A673 (cell line): ENCODE measurements at regions not wholly inside any gene's neighbourhood (a gene's known extent, or its start where the extent isn't known, plus 50 kb on each side); places are given as distances from the start of the nearest gene placed in this dataset.

Experiments
- BruUV-seq: library from RNA; stranded (reverse); fragments of 400-500 nt; replicated peaks from 2 replicates; lab custom pipeline; 2021; lab: Mats Ljungman, UMichigan
- CTCF ChIA-PET: fragments of 300-600 bp; sonication (Branson Sonifier 250); formaldehyde crosslinking; loops from one replicate; lab custom pipeline; 2022; ENCODE audit warnings: antibody characterized with exemption; lab: Charles Lee
- POLR2A ChIA-PET: fragments of 300-600 bp; sonication (Branson Sonifier 250); formaldehyde crosslinking; loops from one replicate; lab custom pipeline; 2022; ENCODE audit warnings: antibody characterized with exemption; ENCODE audit not compliant: low non-redundant PET; lab: Charles Lee
- DNase-seq: peaks from one replicate; pipeline ENCODE4 v3.0.0-alpha.2; 2015; ENCODE audit warnings: low spot score
- H3K27ac ChIP-seq: fragments of 200-600 bp; sonication (generic); 2 replicates; pipeline ENCODE4 v1.5.1; 2016; ENCODE audit warnings: mixed run types, low read depth, mild to moderate bottlenecking, mixed read lengths, antibody characterized with exemption, low read length; ENCODE audit not compliant: poor library complexity, severe bottlenecking
- H3K27me3 ChIP-seq: fragments of 200-600 bp; sonication (generic); replicated peaks from 2 replicates; pipeline ENCODE4 v1.6.1; 2017; ENCODE audit warnings: mixed run types, low read depth, mild to moderate bottlenecking, mixed read lengths, antibody characterized with exemption, low read length; ENCODE audit not compliant: insufficient read depth, poor library complexity
- H3K36me3 ChIP-seq: fragments of 200-600 bp; sonication (generic); 2 replicates; pipeline ENCODE4 v1.6.1; 2016; ENCODE audit warnings: mixed run types, mild to moderate bottlenecking, mixed read lengths, antibody characterized with exemption, low read length; ENCODE audit not compliant: insufficient read depth, poor library complexity, severe bottlenecking
- H3K4me1 ChIP-seq: fragments of 200-600 bp; sonication (generic); 2 replicates; pipeline ENCODE4 v1.6.1; 2017; ENCODE audit warnings: mixed run types, mild to moderate bottlenecking, mixed read lengths, antibody characterized with exemption, low read length; ENCODE audit not compliant: insufficient read depth, poor library complexity, severe bottlenecking
- H3K4me3 ChIP-seq: fragments of 200-600 bp; sonication (generic); 2 replicates; pipeline ENCODE4 v1.5.1; 2016; ENCODE audit warnings: low read depth, mixed run types, mild to moderate bottlenecking, mixed read lengths, low read length; ENCODE audit not compliant: poor library complexity, severe bottlenecking
- H3K9me3 ChIP-seq: fragments of 200-600 bp; sonication (generic); 2 replicates; pipeline ENCODE4 v1.6.1; 2016; ENCODE audit warnings: mixed run types, low read depth, mild to moderate bottlenecking, mixed read lengths, antibody characterized with exemption, low read length; ENCODE audit not compliant: poor library complexity, severe bottlenecking
- EZH2 ChIP-seq: fragments of 200-600 bp; sonication (generic); IDR thresholded peaks from 2 replicates; pipeline ENCODE4 v1.6.1; 2017; ENCODE audit warnings: borderline replicate concordance, low read depth, mild to moderate bottlenecking, mixed read lengths, antibody characterized with exemption, low read length; ENCODE audit not compliant: poor library complexity, severe bottlenecking
- intact Hi-C: fragments of 100-400 bp; cut with micrococcal nuclease; formaldehyde crosslinking; loops from one replicate; pipeline ENCODE4 v1.10.0; 2022; ENCODE audit not compliant: unreplicated experiment
- TF ChIP-seq, protein P1 (sequence below): fragments of 300-800, 200-600 bp; sonication (generic); conservative IDR thresholded peaks from 2 replicates; pipeline ENCODE4 v1.5.1; 2017; ENCODE audit warnings: low read depth, mild to moderate bottlenecking, antibody characterized with exemption, low read length, moderate library complexity, mixed read lengths

DNA sequence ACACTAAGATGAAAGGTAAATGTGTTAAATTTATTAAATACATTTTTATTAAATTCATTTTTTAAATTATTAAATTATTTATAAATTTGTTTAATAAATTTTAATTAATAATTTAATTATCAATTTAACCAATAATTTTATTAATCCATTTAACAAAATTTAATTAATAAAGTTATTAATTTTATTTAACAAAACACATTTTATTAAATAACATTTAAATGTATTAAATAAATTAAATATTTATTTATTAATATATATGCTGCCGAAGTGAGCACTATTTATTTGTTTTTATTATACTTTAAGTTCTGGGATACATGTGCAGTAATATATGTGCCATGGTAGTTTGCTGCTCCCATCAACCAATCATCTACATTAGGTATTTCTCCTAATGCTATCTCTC lies 719.5 kb downstream of the TRIML1 start:
- Histone ChIP-seq H3K27ac (no peak overlapping the region), H3K4me1 (no peaks in the 10 kb centered on the region), H3K4me3 (no peak overlapping the region), H3K27me3 (no peaks in the 10 kb centered on the region), H3K9me3 (no peaks in the 10 kb centered on the region), H3K36me3 (no peaks in the 10 kb centered on the region)
- ChIA-PET POLR2A (no interaction called here), CTCF (no interaction called here)
- no peak for DNase-seq
- intact Hi-C loops, result no loop called here
- TF ChIP-seq, protein P1, sequence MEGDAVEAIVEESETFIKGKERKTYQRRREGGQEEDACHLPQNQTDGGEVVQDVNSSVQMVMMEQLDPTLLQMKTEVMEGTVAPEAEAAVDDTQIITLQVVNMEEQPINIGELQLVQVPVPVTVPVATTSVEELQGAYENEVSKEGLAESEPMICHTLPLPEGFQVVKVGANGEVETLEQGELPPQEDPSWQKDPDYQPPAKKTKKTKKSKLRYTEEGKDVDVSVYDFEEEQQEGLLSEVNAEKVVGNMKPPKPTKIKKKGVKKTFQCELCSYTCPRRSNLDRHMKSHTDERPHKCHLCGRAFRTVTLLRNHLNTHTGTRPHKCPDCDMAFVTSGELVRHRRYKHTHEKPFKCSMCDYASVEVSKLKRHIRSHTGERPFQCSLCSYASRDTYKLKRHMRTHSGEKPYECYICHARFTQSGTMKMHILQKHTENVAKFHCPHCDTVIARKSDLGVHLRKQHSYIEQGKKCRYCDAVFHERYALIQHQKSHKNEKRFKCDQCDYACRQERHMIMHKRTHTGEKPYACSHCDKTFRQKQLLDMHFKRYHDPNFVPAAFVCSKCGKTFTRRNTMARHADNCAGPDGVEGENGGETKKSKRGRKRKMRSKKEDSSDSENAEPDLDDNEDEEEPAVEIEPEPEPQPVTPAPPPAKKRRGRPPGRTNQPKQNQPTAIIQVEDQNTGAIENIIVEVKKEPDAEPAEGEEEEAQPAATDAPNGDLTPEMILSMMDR, result no peak
- TF ChIP-seq EZH2, result no peak
- no TSS peak for BruUV-seq

DNA sequence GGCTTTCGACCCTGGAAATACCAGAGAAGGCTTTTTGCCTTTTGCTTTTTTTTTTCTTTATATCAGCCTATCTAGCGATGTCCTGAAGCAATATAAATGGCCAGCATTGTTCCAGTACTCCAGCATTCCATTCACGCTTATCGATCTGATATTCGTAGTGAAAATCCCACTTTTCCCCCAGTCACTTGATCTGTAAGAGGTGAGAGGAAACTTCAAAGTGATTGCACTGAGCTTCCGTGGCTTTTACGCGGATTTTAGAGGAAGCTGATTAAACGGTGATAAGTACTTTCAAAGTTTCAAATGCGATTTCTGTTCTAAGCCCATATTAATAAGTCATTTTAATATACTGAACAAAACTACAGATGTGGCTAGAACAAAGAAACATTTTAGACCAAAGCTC lies 725.5 kb downstream of the TRIML1 start:
- DNase-seq, result no peak
- intact Hi-C loops, result no loop called here
- peaks cover 5% of the 10 kb centered on the region for H3K27me3 ChIP-seq
- ChIA-PET POLR2A (no interaction called here), CTCF (no interaction called here)
- H3K9me3 ChIP-seq, result no peaks in the 10 kb centered on the region
- no peak overlapping the region for H3K27ac ChIP-seq
- TF ChIP-seq, protein P1, result no peak
- no peak for TF ChIP-seq EZH2
- H3K36me3 ChIP-seq, result no peaks in the 10 kb centered on the region
- BruUV-seq, result no TSS peak
- no peaks in the 10 kb centered on the region for H3K4me1 ChIP-seq
- H3K4me3 ChIP-seq, result no peak overlapping the region

DNA sequence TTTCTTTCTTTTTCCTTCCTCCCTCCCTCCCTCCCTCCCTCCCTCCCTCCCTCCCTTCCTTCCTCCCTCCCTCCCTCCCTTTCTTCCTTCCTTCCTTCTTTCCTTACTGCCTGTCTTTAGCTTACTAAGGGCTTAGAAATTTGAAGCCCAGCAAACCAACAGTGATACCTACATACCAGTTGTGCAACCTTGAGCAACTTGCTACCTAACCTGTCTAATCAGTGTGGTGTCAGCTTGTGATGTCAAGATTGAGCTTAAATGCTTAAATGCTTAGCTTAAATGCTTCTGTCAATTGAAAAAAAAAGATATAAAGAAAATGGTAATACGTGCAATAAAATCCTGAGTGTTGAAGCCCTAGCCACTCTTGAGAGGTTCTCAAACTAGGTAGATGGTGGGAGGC lies 728.6 kb downstream of the TRIML1 start:
- intact Hi-C loops, result no loop called here
- Histone ChIP-seq H3K4me3 (no peak overlapping the region), H3K27me3 (peaks cover 5% of the 10 kb centered on the region), H3K36me3 (no peaks in the 10 kb centered on the region), H3K9me3 (no peaks in the 10 kb centered on the region), H3K27ac (no peak overlapping the region), H3K4me1 (no peaks in the 10 kb centered on the region)
- no peak for TF ChIP-seq EZH2
- TF ChIP-seq, protein P1, result no peak
- ChIA-PET POLR2A (no interaction called here), CTCF (no interaction called here)
- no peak for DNase-seq
- BruUV-seq, result no TSS peak

DNA sequence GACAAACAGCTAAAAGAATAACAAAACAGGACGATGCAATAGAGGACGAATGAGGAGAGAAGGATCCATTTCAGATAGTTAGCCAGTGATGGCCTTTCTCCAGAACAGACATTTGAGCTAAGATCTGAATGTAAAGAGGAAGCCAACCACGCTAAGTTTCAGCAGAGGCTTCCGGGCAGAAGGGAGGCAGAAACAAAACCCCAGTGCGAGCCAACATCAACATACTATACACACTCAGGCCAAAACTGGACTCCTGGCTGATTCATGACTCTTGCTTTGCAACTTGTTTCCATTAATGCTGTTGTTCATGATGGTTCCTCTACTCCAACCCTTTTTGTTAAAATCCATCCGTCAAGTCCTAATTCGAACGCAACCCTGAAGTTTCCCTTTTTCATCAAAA lies 730.3 kb downstream of the TRIML1 start:
- intact Hi-C loops, result no loop called here
- DNase-seq, result no peak
- H3K36me3 ChIP-seq, result no peaks in the 10 kb centered on the region
- CTCF ChIA-PET, result no interaction called here
- no TSS peak for BruUV-seq
- H3K4me1 ChIP-seq, result no peaks in the 10 kb centered on the region
- H3K27ac ChIP-seq, result no peak overlapping the region
- TF ChIP-seq, protein P1, result no peak
- no peak for TF ChIP-seq EZH2
- H3K4me3 ChIP-seq, result no peak overlapping the region
- H3K9me3 ChIP-seq, result no peaks in the 10 kb centered on the region
- POLR2A ChIA-PET, result no interaction called here
- peaks cover 5% of the 10 kb centered on the region for H3K27me3 ChIP-seq
